ENCODE measurements at regions not wholly inside any gene's neighbourhood (a gene's known extent, or its start where the extent isn't known, plus 50 kb on each side); places are given as distances from the start of the nearest gene placed in this dataset.

GRCh38 chr5:109953761-109954160 is 264.0 kb downstream of the MAN2A1 start:
- H3K27me3 ChIP-seq (ENCODE audit: insufficient read depth, poor library complexity, severe bottlenecking): no peaks in the 10 kb centered on the region
- no peak for DNase-seq (ENCODE audit: low read depth in 1 of 2, low spot score in 1 of 2)
- TF ChIP-seq CTCF (IDR thresholded peaks at IDR 0.05; ENCODE audit: insufficient read depth, low read length) (no peak), GABPA (IDR thresholded peaks at IDR 0.05; ENCODE audit: low read depth) (no peak), REST (IDR thresholded peaks at IDR 0.05; ENCODE audit: insufficient replicate concordance, low read depth) (no peak), SPI1 (IDR thresholded peaks at IDR 0.05; ENCODE audit: borderline replicate concordance, low read depth) (no peak), POLR2AphosphoS5 (IDR thresholded peaks at IDR 0.05; ENCODE audit: low read depth) (no peak)
- no peak overlapping the region for H3K27ac ChIP-seq (replicated peaks)
- no peak overlapping the region for H3K4me3 ChIP-seq (replicated peaks; ENCODE audit: insufficient read depth, low read length)

GRCh38 chr5:109956884-109957283 is 267.2 kb downstream of the MAN2A1 start:
- TF ChIP-seq SPI1 (IDR thresholded peaks at IDR 0.05; ENCODE audit: borderline replicate concordance, low read depth) (no peak), POLR2AphosphoS5 (IDR thresholded peaks at IDR 0.05; ENCODE audit: low read depth) (no peak), GABPA (IDR thresholded peaks at IDR 0.05; ENCODE audit: low read depth) (no peak), CTCF (IDR thresholded peaks at IDR 0.05; ENCODE audit: insufficient read depth, low read length) (no peak), REST (IDR thresholded peaks at IDR 0.05; ENCODE audit: insufficient replicate concordance, low read depth) (no peak)
- DNase-seq (ENCODE audit: low read depth in 1 of 2, low spot score in 1 of 2): no peak
- Histone ChIP-seq H3K4me3 (replicated peaks; ENCODE audit: insufficient read depth, low read length) (no peak overlapping the region), H3K27ac (replicated peaks) (no peak overlapping the region), H3K27me3 (ENCODE audit: insufficient read depth, poor library complexity, severe bottlenecking) (no peaks in the 10 kb centered on the region)

- H3K27ac ChIP-seq (replicated peaks): no peak overlapping the region
- no peak overlapping the region for H3K4me3 ChIP-seq (replicated peaks; ENCODE audit: insufficient read depth, low read length)
- TF ChIP-seq GABPA (IDR thresholded peaks at IDR 0.05; ENCODE audit: low read depth) (no peak), SPI1 (IDR thresholded peaks at IDR 0.05; ENCODE audit: borderline replicate concordance, low read depth) (no peak), REST (IDR thresholded peaks at IDR 0.05; ENCODE audit: insufficient replicate concordance, low read depth) (no peak)
- H3K27me3 ChIP-seq (ENCODE audit: insufficient read depth, poor library complexity, severe bottlenecking): no peaks in the 10 kb centered on the region
- DNase-seq (ENCODE audit: low read depth in 1 of 2, low spot score in 1 of 2): no peak
These were observed 268.4 kb downstream of the MAN2A1 start for GRCh38 chr5:109958082-109958481.

GRCh38 chr5:109959652-109960051 is 269.9 kb downstream of the MAN2A1 start:
- no peak for TF ChIP-seq GABPA (IDR thresholded peaks at IDR 0.05; ENCODE audit: low read depth)
- no peak for TF ChIP-seq CTCF (IDR thresholded peaks at IDR 0.05; ENCODE audit: insufficient read depth, low read length)
- TF ChIP-seq REST (IDR thresholded peaks at IDR 0.05; ENCODE audit: insufficient replicate concordance, low read depth): no peak
- TF ChIP-seq POLR2AphosphoS5 (IDR thresholded peaks at IDR 0.05; ENCODE audit: low read depth): no peak
- no peak for TF ChIP-seq SPI1 (IDR thresholded peaks at IDR 0.05; ENCODE audit: borderline replicate concordance, low read depth)
- H3K27me3 ChIP-seq (ENCODE audit: insufficient read depth, poor library complexity, severe bottlenecking): no peaks in the 10 kb centered on the region
- H3K4me3 ChIP-seq (replicated peaks; ENCODE audit: insufficient read depth, low read length): no peak overlapping the region
- no peak overlapping the region for H3K27ac ChIP-seq (replicated peaks)
- DNase-seq (ENCODE audit: low read depth in 1 of 2, low spot score in 1 of 2): no peak
